Activated T-helper 1 cell treated with anti-CD3 and anti-CD28 coated beads, Interleukin-12 subunit alpha, Interleukin-12 subunit beta, Interleukin-2, Interleukin-4 antibody, amounts not matched to agents 30 ng/mL and 10 ng/mL and 1 ng/mL, durations not matched to agents 14 hours and 24 hours and 36 hours (primary cell): ENCODE measurements at regions not wholly inside any gene's neighbourhood (a gene's known extent, or its start where the extent isn't known, plus 50 kb on each side); places are given as distances from the start of the nearest gene placed in this dataset.

Source experiments
- DNase-seq: peaks from one replicate; pipeline ENCODE4 v3.0.0; 2021; ENCODE audit warnings: low spot score
- H3K27ac Mint-ChIP-seq: one replicate; pipeline ENCODE4 v1.8.0; 2021; ENCODE audit warnings: mild to moderate bottlenecking, mixed read lengths
- H3K27me3 Mint-ChIP-seq: one replicate; pipeline ENCODE4 v1.8.0; 2022; ENCODE audit warnings: mild to moderate bottlenecking, moderate library complexity, mixed read lengths; ENCODE audit not compliant: insufficient read depth
- H3K36me3 Mint-ChIP-seq: one replicate; pipeline ENCODE4 v1.8.0; 2021; ENCODE audit warnings: low read depth, mixed read lengths
- H3K4me1 Mint-ChIP-seq: one replicate; pipeline ENCODE4 v1.8.0; 2021; ENCODE audit warnings: low read depth, mixed read lengths
- H3K4me3 Mint-ChIP-seq: one replicate; pipeline ENCODE4 v1.8.0; 2021; ENCODE audit warnings: mild to moderate bottlenecking, moderate library complexity, mixed read lengths
- H3K9me3 Mint-ChIP-seq: one replicate; pipeline ENCODE4 v1.8.0; 2021; ENCODE audit warnings: mixed read lengths
- intact Hi-C: fragments of 100-400 bp; cut with micrococcal nuclease; formaldehyde crosslinking; loops from one replicate; pipeline ENCODE4 v1.15.1; 2024

DNA sequence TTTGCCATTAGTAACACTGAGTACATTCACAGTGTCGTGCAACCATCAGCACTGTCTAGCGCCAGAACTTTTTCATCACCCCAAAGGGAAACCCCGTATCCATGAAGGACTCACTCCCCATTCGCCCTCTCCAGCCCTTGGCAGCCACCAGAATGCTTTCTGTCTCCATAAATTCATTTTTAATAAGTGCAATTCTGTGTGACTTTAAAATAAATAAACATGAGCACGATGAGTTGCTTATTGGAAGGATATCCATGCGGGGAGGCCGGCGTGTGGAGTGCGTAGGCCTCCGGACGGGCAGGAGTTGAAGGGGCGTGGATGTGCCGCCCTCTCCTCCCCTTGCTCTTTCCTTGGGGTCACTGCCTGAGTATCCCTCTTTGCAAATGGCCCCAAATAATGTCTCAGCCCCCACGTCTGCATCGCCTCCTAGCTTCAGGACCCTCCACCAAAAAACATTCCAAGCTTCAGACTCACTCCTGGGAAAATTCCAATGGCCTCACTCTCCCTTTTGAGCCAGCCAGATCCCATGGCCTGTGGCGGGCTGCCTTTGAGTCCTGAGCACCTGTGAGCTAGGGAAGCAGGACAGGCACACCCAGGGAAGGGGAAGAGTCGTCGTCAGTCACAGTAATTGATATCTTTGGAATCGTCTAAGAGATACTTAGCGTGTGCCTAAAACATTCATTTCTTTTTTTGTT, 306.3 kb downstream of the SEC14L1 start:
- Mint-ChIP-seq H3K27ac (peak overlapping the region; percentile 97), H3K36me3 (peaks cover 7% of the 10 kb centered on the region), H3K9me3 (no peaks in the 10 kb centered on the region), H3K27me3 (no peaks in the 10 kb centered on the region), H3K4me1 (peaks cover 75% of the 10 kb centered on the region), H3K4me3 (peak overlapping the region; percentile 79)
- intact Hi-C loops = loop anchor here (1.0 kb wide), 1 partner anchor 25 kb away; no protein-coding TSS in a partner anchor
- DNase-seq = no peak

GRCh38 chr17:77449373-77449907, 308.7 kb downstream of the SEC14L1 start:
- Mint-ChIP-seq H3K27me3 (no peaks in the 10 kb centered on the region), H3K36me3 (peaks cover 10% of the 10 kb centered on the region), H3K9me3 (no peaks in the 10 kb centered on the region), H3K4me3 (peak overlapping the region; percentile 95), H3K4me1 (peaks cover 72% of the 10 kb centered on the region), H3K27ac (peak overlapping the region; percentile 92)
- intact Hi-C loops = no loop called here
- no peak for DNase-seq

DNA sequence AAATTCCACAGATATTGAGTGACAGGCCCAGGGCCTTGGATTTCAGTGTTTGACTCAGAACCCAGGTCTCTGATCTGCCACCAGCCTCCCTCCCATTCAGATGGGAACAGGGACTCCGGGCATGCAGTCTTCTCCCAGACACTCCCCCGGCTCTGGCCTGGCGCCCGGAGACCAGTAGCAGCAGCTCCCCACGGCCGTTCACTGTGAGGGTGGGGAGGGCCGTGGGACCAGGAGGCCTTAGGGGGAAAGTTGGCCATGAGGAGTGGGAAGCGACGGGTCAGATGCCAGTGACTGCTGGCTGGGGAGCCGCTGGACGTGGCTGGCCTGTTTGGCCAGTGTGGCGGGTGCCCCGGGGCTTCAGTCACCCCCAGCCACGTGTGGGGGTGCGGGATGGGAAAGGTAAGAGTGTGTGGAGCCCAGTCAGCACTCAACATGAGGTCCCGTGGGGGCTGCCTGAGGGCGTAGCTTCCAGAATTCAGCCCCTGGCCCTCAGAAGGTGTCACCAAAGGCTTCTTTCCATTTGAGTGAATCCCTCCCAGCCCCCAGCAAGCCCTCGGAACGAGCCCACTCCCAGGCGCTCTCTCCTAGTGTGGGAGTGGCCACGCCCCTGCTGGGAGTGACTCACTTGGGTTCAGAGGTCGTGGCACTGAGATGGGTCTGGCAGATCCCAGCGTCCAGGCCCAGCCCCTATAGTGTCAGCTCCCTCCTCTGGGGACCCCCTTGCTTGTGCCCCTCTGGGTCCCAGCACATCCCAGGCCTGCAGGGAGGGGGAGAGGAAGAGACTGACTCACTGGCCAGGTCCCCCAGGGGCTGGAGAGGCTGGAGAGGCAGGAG, 309.4 kb downstream of the SEC14L1 start:
- DNase-seq = no peak
- H3K4me3 Mint-ChIP-seq = peak overlapping the region; percentile 95
- intact Hi-C loops = loop anchor here (1.0 to 10.0 kb wide), 4 partner anchors 9 to 305 kb away; partner anchors contain the start of gene SEC14L1
- no peaks in the 10 kb centered on the region for H3K9me3 Mint-ChIP-seq
- peaks cover 70% of the 10 kb centered on the region for H3K4me1 Mint-ChIP-seq
- no peaks in the 10 kb centered on the region for H3K27me3 Mint-ChIP-seq
- H3K27ac Mint-ChIP-seq = peak overlapping the region; percentile 92
- H3K36me3 Mint-ChIP-seq = peaks cover 14% of the 10 kb centered on the region

DNA sequence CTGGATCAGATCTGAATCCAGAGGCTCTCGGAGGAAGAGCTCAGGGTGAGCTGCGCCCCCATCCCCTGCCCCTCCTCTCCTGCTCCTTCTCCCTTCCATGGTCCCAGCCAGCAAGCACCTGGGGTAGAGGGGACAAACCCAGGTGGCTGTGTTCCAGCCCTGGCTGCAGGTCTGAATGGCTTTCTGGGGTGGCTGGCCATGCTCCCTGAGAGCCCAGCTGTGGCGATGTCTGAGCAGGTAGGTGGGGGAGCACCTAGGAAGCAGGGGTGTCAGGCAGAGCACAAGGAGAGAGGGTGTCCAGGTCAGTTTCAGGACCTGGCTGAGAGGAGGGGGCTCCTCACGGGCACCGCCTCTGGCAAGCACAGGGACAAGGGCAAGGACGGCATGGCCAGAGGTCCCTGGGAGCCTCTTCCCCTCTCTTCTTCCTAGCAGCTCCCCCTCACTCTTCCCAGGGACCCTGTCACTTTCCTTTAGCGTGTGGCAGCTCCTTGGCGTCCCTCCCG, 310.0 kb downstream of the SEC14L1 start:
- Mint-ChIP-seq H3K27me3 (no peaks in the 10 kb centered on the region), H3K4me1 (peaks cover 70% of the 10 kb centered on the region), H3K36me3 (peaks cover 20% of the 10 kb centered on the region), H3K9me3 (no peaks in the 10 kb centered on the region), H3K4me3 (peak overlapping the region; percentile 95), H3K27ac (peak overlapping the region; percentile 92)
- intact Hi-C loops = loop anchor here (1.0 to 10.0 kb wide), 4 partner anchors 9 to 306 kb away; partner anchors contain the start of gene SEC14L1
- no peak for DNase-seq

- Mint-ChIP-seq H3K27ac (peak overlapping the region; percentile 92), H3K36me3 (peaks cover 21% of the 10 kb centered on the region), H3K4me3 (peak overlapping the region; percentile 95), H3K9me3 (no peaks in the 10 kb centered on the region), H3K27me3 (no peaks in the 10 kb centered on the region), H3K4me1 (peaks cover 66% of the 10 kb centered on the region)
- intact Hi-C loops = loop anchor here (2.0 to 10.0 kb wide), 3 partner anchors 17 to 307 kb away; partner anchors contain the start of gene SEC14L1
- peak; percentile 68 for DNase-seq
These were observed 310.6 kb downstream of the SEC14L1 start for GRCh38 chr17:77451245-77451893.

GRCh38 chr17:77451894-77452852, 311.4 kb downstream of the SEC14L1 start:
- DNase-seq = no peak
- peaks cover 22% of the 10 kb centered on the region for H3K36me3 Mint-ChIP-seq
- H3K27me3 Mint-ChIP-seq = no peaks in the 10 kb centered on the region
- H3K4me3 Mint-ChIP-seq = peak overlapping the region; percentile 95
- peaks cover 62% of the 10 kb centered on the region for H3K4me1 Mint-ChIP-seq
- no peaks in the 10 kb centered on the region for H3K9me3 Mint-ChIP-seq
- H3K27ac Mint-ChIP-seq = peak overlapping the region; percentile 90
- intact Hi-C loops = loop anchor here (1.0 to 10.0 kb wide), 4 partner anchors 8 to 307 kb away; partner anchors contain the start of gene SEC14L1

DNA sequence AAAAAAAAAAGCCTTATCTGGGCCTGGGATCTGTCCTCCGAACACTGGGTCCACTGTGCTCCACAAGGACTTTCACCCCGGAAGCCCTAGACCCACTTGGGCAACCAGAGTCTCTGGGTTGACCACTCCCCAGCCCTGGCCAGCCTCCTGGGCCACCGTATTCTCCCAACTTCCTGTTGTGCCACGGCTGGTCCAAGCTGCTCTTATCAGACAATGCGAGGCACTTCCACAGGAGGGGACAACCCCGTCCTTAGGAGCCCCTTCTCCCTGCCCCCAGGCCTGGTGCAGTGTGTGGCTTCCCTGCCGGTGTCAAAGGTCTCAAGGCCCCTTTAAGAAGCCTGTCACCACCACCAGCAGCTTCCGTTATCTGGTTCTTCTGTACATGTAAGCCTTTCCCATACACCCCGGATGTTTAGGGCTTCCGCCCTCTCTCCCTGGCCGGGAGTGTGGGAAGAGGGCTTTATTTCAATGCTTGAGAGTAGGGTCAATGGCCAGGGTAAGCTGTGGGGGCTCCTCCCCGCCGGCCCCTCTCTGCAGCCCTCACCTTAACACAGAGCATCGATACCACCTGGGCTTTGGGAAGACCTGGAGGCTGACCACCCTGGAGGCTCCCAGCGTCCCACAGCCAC, 313.0 kb downstream of the SEC14L1 start:
- peak; percentile 53 for DNase-seq
- Mint-ChIP-seq H3K27me3 (no peaks in the 10 kb centered on the region), H3K4me3 (peak overlapping the region; percentile 95), H3K27ac (peak overlapping the region; percentile 90), H3K9me3 (no peaks in the 10 kb centered on the region), H3K4me1 (peaks cover 75% of the 10 kb centered on the region), H3K36me3 (peaks cover 29% of the 10 kb centered on the region)
- intact Hi-C loops = loop anchor here (5.0 to 10.0 kb wide), 2 partner anchors 121 to 309 kb away; partner anchors contain the start of gene SEC14L1

GRCh38 chr17:77454242-77455095, 313.7 kb downstream of the SEC14L1 start:
- Mint-ChIP-seq H3K36me3 (peaks cover 26% of the 10 kb centered on the region), H3K4me1 (peaks cover 75% of the 10 kb centered on the region), H3K9me3 (no peaks in the 10 kb centered on the region), H3K27me3 (no peaks in the 10 kb centered on the region), H3K4me3 (peak overlapping the region; percentile 95), H3K27ac (peak overlapping the region; percentile 90)
- intact Hi-C loops = loop anchor here (5.0 to 10.0 kb wide), 2 partner anchors 122 to 310 kb away; partner anchors contain the start of gene SEC14L1
- DNase-seq = no peak

- intact Hi-C loops = loop anchor here (10.0 kb wide), 1 partner anchor 310 kb away; the partner anchor contains the start of gene SEC14L1
- H3K4me3 Mint-ChIP-seq = peak overlapping the region; percentile 95
- H3K36me3 Mint-ChIP-seq = peaks cover 29% of the 10 kb centered on the region
- DNase-seq = no peak
- no peaks in the 10 kb centered on the region for H3K27me3 Mint-ChIP-seq
- H3K4me1 Mint-ChIP-seq = peaks cover 73% of the 10 kb centered on the region
- H3K9me3 Mint-ChIP-seq = no peaks in the 10 kb centered on the region
- peak overlapping the region; percentile 90 for H3K27ac Mint-ChIP-seq
These were observed 314.5 kb downstream of the SEC14L1 start for GRCh38 chr17:77455111-77455890.

DNA sequence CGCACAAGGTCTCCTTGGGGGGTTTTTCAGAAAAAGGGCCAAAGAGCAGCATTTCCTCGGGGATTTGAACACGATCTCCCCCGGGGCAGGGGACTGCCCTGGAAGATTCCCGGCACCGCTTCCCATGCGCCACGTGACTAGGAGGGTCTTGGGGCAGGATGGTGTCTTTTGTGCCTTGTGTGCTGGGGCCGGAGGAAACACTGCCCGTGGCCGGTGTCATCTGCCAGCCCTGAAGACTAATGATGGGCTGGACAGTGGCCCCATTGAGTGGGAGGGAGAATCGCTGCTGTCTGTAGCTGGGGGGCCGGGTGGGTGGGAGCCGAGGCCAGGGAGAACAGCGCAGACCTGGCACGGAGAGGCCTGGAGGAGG, 315.1 kb downstream of the SEC14L1 start:
- H3K4me1 Mint-ChIP-seq = peaks cover 72% of the 10 kb centered on the region
- H3K27ac Mint-ChIP-seq = peak overlapping the region; percentile 90
- peaks cover 29% of the 10 kb centered on the region for H3K36me3 Mint-ChIP-seq
- no peak for DNase-seq
- H3K4me3 Mint-ChIP-seq = peak overlapping the region; percentile 95
- H3K27me3 Mint-ChIP-seq = no peaks in the 10 kb centered on the region
- no peaks in the 10 kb centered on the region for H3K9me3 Mint-ChIP-seq
- intact Hi-C loops = loop anchor here (10.0 kb wide), 1 partner anchor 311 kb away; the partner anchor contains the start of gene SEC14L1
